ENCODE measurements at regions not wholly inside any gene's neighbourhood (a gene's known extent, or its start where the extent isn't known, plus 50 kb on each side); places are given as distances from the start of the nearest gene placed in this dataset.

GRCh38 chr1:224498574-224499170, 64.1 kb upstream of the WDR26 start:
- H3K79me1 ChIP-seq (ENCODE audit: low read depth, low read length) = no peaks in the 10 kb centered on the region
- TF ChIP-seq POU5F1 (IDR thresholded peaks at IDR 0.05; ENCODE audit: low read depth, low read length) = no peak
- no peak for TF ChIP-seq RAD21 (IDR thresholded peaks at IDR 0.05 in 1 of 2, conservative IDR thresholded peaks at IDR 0.05 in 1 of 2; ENCODE audit: low read depth in 2 of 2, low read length in 2 of 2)
- peak; percentile 79 for TF ChIP-seq MAX (IDR thresholded peaks at IDR 0.05)
- no peak for TF ChIP-seq ATF3 (IDR thresholded peaks at IDR 0.05; ENCODE audit: insufficient read depth, low read depth, low read length)
- no peak for TF ChIP-seq CBX5 (IDR thresholded peaks at IDR 0.05; ENCODE audit: low read depth, low read length)
- TF ChIP-seq TBP (IDR thresholded peaks at IDR 0.05; ENCODE audit: low read depth, low read length) = peak; percentile 50; the same call in 1 of the 2 replicates
- peak; percentile 82; the same call in 1 of the 2 replicates for TF ChIP-seq POLR2AphosphoS5 (IDR thresholded peaks at IDR 0.05; ENCODE audit: low read depth, low read length)
- TF ChIP-seq ATF2 (IDR thresholded peaks at IDR 0.05; ENCODE audit: low read length) = no peak
- TF ChIP-seq KDM1A (IDR thresholded peaks at IDR 0.05; ENCODE audit: borderline replicate concordance, low read length) = no peak

More at GRCh38 chr1:224498574-224499170, 64.1 kb upstream of the WDR26 start:
- Histone ChIP-seq H3K18ac (ENCODE audit: extremely low read depth, low read length) (peak overlapping the region; percentile 93), H2BK120ac (replicated peaks; ENCODE audit: low read depth, low read length) (peak overlapping the region; percentile 93), H2BK20ac (ENCODE audit: low read length) (peak overlapping the region; percentile 83; the same call in 1 of the 2 replicates), H4K20me1 (replicated peaks in 1 of 2; ENCODE audit: control insufficient read depth in 1 of 2, insufficient read depth in 2 of 2, low read length in 2 of 2) (no peaks in the 10 kb centered on the region), H2AFZ (ENCODE audit: low read length) (no peak overlapping the region), H3K79me2 (ENCODE audit: control insufficient read depth in 1 of 2, insufficient read depth in 2 of 2, low read length in 2 of 2) (no peaks in the 10 kb centered on the region), H3K9me3 (ENCODE audit: insufficient read depth in 2 of 2, low read depth in 1 of 2, low read length in 1 of 2) (peaks cover 5 to 10% of the 10 kb centered on the region in 2 experiments; a peak in 3 of 4 replicates), H2BK15ac (ENCODE audit: low read length) (no peak overlapping the region), H4K91ac (replicated peaks; ENCODE audit: insufficient read length, low read length) (peak overlapping the region; percentile 86), H2AK5ac (ENCODE audit: low read depth, low read length) (peak overlapping the region; percentile 45; the same call in 1 of the 2 replicates), H3K27ac (ENCODE audit: low read depth, low read length) (peak overlapping the region; percentile 92), H3K23me2 (ENCODE audit: low read depth, low read length) (no peaks in the 10 kb centered on the region), H4K8ac (ENCODE audit: extremely low read depth, insufficient read depth, low read length) (peak overlapping the region; percentile 66), H2BK5ac (ENCODE audit: low read depth, low read length) (peak overlapping the region; percentile 94), H3K14ac (ENCODE audit: insufficient read length) (no peak overlapping the region), H3K4me3 (ENCODE audit: extremely low read depth in 1 of 4, insufficient read depth in 2 of 4, low read depth in 3 of 4, low read length in 4 of 4) (peak overlapping the region in 2 of 4 experiments; percentile 0 to 2; a peak in 2 of 8 replicates), H2BK12ac (ENCODE audit: low read depth, low read length) (peak overlapping the region; percentile 83), H3K56ac (replicated peaks; ENCODE audit: insufficient read length, low read depth, low read length) (peak overlapping the region; percentile 71), H3K9ac (replicated peaks in 1 of 4; ENCODE audit: extremely low read depth in 1 of 4, low read depth in 3 of 4, low read length in 3 of 4) (peak overlapping the region in 2 of 4 experiments; percentile 1 to 16; a peak in 4 of 7 replicates), H3K27me3 (replicated peaks in 1 of 4; ENCODE audit: control insufficient read depth in 3 of 4, extremely low read depth in 1 of 4, insufficient read depth in 3 of 4, low read length in 3 of 4) (no peaks in the 10 kb centered on the region), H4K5ac (ENCODE audit: insufficient read length, low read depth, low read length) (peak overlapping the region; percentile 7), H3K36me3 (ENCODE audit: control insufficient read depth in 2 of 4, insufficient read depth in 4 of 4, low read length in 3 of 4) (0 out of 8 replicates have a peak, but pooled peaks cover 0 to 5% (median 0%) of the 10 kb centered on the region in 4 experiments), H3K4me2 (ENCODE audit: insufficient read depth in 1 of 2, low read depth in 2 of 2, low read length in 2 of 2) (peak overlapping the region; percentile 28 to 35), H3K4me1 (replicated peaks in 1 of 4; ENCODE audit: control insufficient read depth in 3 of 4, insufficient read depth in 4 of 4, low read length in 3 of 4) (peaks cover 18 to 36% (median 26%) of the 10 kb centered on the region in 4 experiments), H3K23ac (ENCODE audit: insufficient read length) (no peak overlapping the region), H3K4ac (replicated peaks; ENCODE audit: insufficient read length, low read depth, low read length) (peak overlapping the region; percentile 36)
- 17% methylated on average over 12 of the region's 12 CpGs; no CpG with 5 or more reads in 1 of the 2 experiments for WGBS, 2 experiments (ENCODE audit: extremely low coverage in 1 of 2, insufficient coverage in 1 of 2, insufficient read length in 1 of 2, insufficient replicate concordance in 2 of 2, low coverage in 1 of 2, low lambda C conversion rate in 2 of 2, missing lambda C conversion rate in 1 of 2)
- FAIRE-seq = no peak
- DNase-seq (ENCODE audit: low read depth in 1 of 2, low spot score in 2 of 2) = peak; percentile 75
- ChIA-PET POLR2A (ENCODE audit: partially characterized antibody) (interaction anchor here (0.6 to 2.7 kb wide), 15 partner anchors 8 to 739 kb away, joined by 3 to 23 read pairs (median 4); partner anchors contain the start of gene WDR26), CTCF (ENCODE audit: partially characterized antibody) (interaction anchor here (0.8 to 2.8 kb wide), 7 partner anchors 12 to 424 kb away, joined by 3 to 17 read pairs (median 3); no protein-coding TSS in a partner anchor)

Measured in H1 (cell line).